T-helper 2 cell treated with Interferon-gamma antibody and Interleukin-4, amounts not matched to agents 100 ng/mL and 5 ng/mL, for 36 hours (primary cell): ENCODE measurements at regions not wholly inside any gene's neighbourhood (a gene's known extent, or its start where the extent isn't known, plus 50 kb on each side); places are given as distances from the start of the nearest gene placed in this dataset.
"Not testable (repeated sequence)": the region's sequence is repeated elsewhere in the genome, so short reads cannot be mapped to it uniquely, and the experiment has no call there.

Experiments used
- intact Hi-C: fragments of 100-400 bp; cut with micrococcal nuclease; formaldehyde crosslinking; loops from one replicate; pipeline ENCODE4 v1.15.1; 2023

- intact Hi-C loops, result no loop called here
These were observed 349.0 kb upstream of the MTPN start for GRCh38 chr7:136326045-136326609.

- intact Hi-C loops, result no loop called here
These were observed 348.4 kb upstream of the MTPN start for GRCh38 chr7:136325578-136325977.

- intact Hi-C loops, result no loop called here
These were observed 347.9 kb upstream of the MTPN start for GRCh38 chr7:136325027-136325426.

GRCh38 chr7:136324073-136324704, 347.0 kb upstream of the MTPN start:
- intact Hi-C loops, result no loop called here

GRCh38 chr7:136312592-136312991, 335.4 kb upstream of the MTPN start:
- intact Hi-C loops, result no loop called here

- intact Hi-C loops, result no loop called here
These were observed 332.2 kb upstream of the MTPN start for GRCh38 chr7:136309407-136309806.

GRCh38 chr7:136308230-136308629, 331.1 kb upstream of the MTPN start:
- intact Hi-C loops, result no loop called here

GRCh38 chr7:136303162-136303561, 326.0 kb upstream of the MTPN start:
- intact Hi-C loops, result no loop called here

- intact Hi-C loops, result no loop called here
These were observed 324.9 kb upstream of the MTPN start for GRCh38 chr7:136302049-136302448.

- intact Hi-C loops, result no loop called here
These were observed 317.8 kb upstream of the MTPN start for GRCh38 chr7:136294977-136295376.

- intact Hi-C loops, result no loop called here
These were observed 316.8 kb upstream of the MTPN start for GRCh38 chr7:136293841-136294391.

GRCh38 chr7:136293272-136293671, 316.1 kb upstream of the MTPN start:
- intact Hi-C loops, result no loop called here

- intact Hi-C loops, result no loop called here
These were observed 315.2 kb upstream of the MTPN start for GRCh38 chr7:136292365-136292764.

GRCh38 chr7:136290351-136290750, 313.2 kb upstream of the MTPN start:
- intact Hi-C loops, result no loop called here

- intact Hi-C loops, result no loop called here
These were observed 300.9 kb upstream of the MTPN start for GRCh38 chr7:136278057-136278456.

GRCh38 chr7:136275794-136276193, 298.6 kb upstream of the MTPN start:
- intact Hi-C loops, result no loop called here

- intact Hi-C loops, result no loop called here
These were observed 297.6 kb upstream of the MTPN start for GRCh38 chr7:136274636-136275345.

GRCh38 chr7:136272934-136273333, 295.8 kb upstream of the MTPN start:
- intact Hi-C loops, result no loop called here

- intact Hi-C loops, result no loop called here
These were observed 290.7 kb upstream of the MTPN start for GRCh38 chr7:136267822-136268221.

- intact Hi-C loops, result no loop called here
These were observed 289.3 kb upstream of the MTPN start for GRCh38 chr7:136266457-136266856.

GRCh38 chr7:136264304-136264703, 287.1 kb upstream of the MTPN start:
- intact Hi-C loops, result not testable (repeated sequence)

GRCh38 chr7:136263112-136263860, 286.1 kb upstream of the MTPN start:
- intact Hi-C loops, result not testable (repeated sequence)
